Stimulated activated CD4-positive, alpha-beta T cell treated with anti-CD3 and anti-CD28 coated beads, Interleukin-15, amount 100 ng/mL, for 1 hour (primary cell): ENCODE measurements at regions not wholly inside any gene's neighbourhood (a gene's known extent, or its start where the extent isn't known, plus 50 kb on each side); places are given as distances from the start of the nearest gene placed in this dataset.
"Not testable (repeated sequence)": the region's sequence is repeated elsewhere in the genome, so short reads cannot be mapped to it uniquely, and the experiment has no call there.

Experiments
- DNase-seq, 2 donors: peaks; one replicate each; pipeline ENCODE4 v3.0.0-alpha.2; 2020; ENCODE audit warnings: low read depth in 1 of 2, low spot score in 1 of 2

- DNase-seq: no peak
Observed at GRCh38 chr22:44650806-44651205, 51.2 kb upstream of the PRR5 start.

GRCh38 chr22:44648821-44649565, 53.0 kb upstream of the PRR5 start:
- no peak for DNase-seq

- DNase-seq: no peak
Observed at GRCh38 chr22:44648085-44648820, 53.8 kb upstream of the PRR5 start.

GRCh38 chr22:44647141-44647540, 54.9 kb upstream of the PRR5 start:
- DNase-seq: no peak

GRCh38 chr22:44646668-44647067, 55.3 kb upstream of the PRR5 start:
- DNase-seq: no peak

GRCh38 chr22:44646141-44646540, 55.9 kb upstream of the PRR5 start:
- DNase-seq: no peak

GRCh38 chr22:44645531-44645930, 56.5 kb upstream of the PRR5 start:
- no peak for DNase-seq

- no peak for DNase-seq
Observed at GRCh38 chr22:44645083-44645482, 56.9 kb upstream of the PRR5 start.

GRCh38 chr22:44643526-44644101, 58.4 kb upstream of the PRR5 start:
- DNase-seq: not testable (repeated sequence)

- DNase-seq: no peak
Observed at GRCh38 chr22:44642096-44642644, 59.8 kb upstream of the PRR5 start.

GRCh38 chr22:44640618-44641155, 61.3 kb upstream of the PRR5 start:
- DNase-seq: no peak

- DNase-seq: no peak
Observed at GRCh38 chr22:44639891-44640617, 62.0 kb upstream of the PRR5 start.

- no peak for DNase-seq
Observed at GRCh38 chr22:44638971-44639760, 62.8 kb upstream of the PRR5 start.

GRCh38 chr22:44636502-44637206, 65.3 kb upstream of the PRR5 start:
- DNase-seq: not testable (repeated sequence)

- not testable (repeated sequence) for DNase-seq
Observed at GRCh38 chr22:44635567-44635966, 66.4 kb upstream of the PRR5 start.

- DNase-seq: no peak
Observed at GRCh38 chr22:44634426-44635321, 67.3 kb upstream of the PRR5 start.

- no peak for DNase-seq
Observed at GRCh38 chr22:44633647-44634046, 68.4 kb upstream of the PRR5 start.

GRCh38 chr22:44632541-44633396, 69.2 kb upstream of the PRR5 start:
- DNase-seq: no peak
